Panc1 (cell line): ENCODE measurements at regions not wholly inside any gene's neighbourhood (a gene's known extent, or its start where the extent isn't known, plus 50 kb on each side); places are given as distances from the start of the nearest gene placed in this dataset.

Experiments
- CTCF ChIP-seq: fragments of 450-650 bp; IDR thresholded peaks from 2 replicates; pipeline ENCODE4 v1.5.1; 2017; ENCODE audit warnings: mild to moderate bottlenecking
- POLR2AphosphoS5 ChIP-seq: IDR thresholded peaks from 2 replicates; pipeline ENCODE4 v1.6.1; 2012; ENCODE audit warnings: mild to moderate bottlenecking, low read depth, low read length, moderate library complexity
- REST ChIP-seq, 2 experiments: IDR thresholded peaks; 2 replicates each; pipeline ENCODE4 v1.6.1; 2011 to 2012; ENCODE audit warnings: low read depth in 2 of 2, control low read depth in 1 of 2, low read length in 1 of 2, mild to moderate bottlenecking in 1 of 2, moderate library complexity in 1 of 2; ENCODE audit not compliant: insufficient read depth in 1 of 2

GRCh38 chr4:3663791-3664190 lies 102.4 kb upstream of the ADRA2C start:
- TF ChIP-seq CTCF, result no peak
- no peak for TF ChIP-seq POLR2AphosphoS5
- no peak for TF ChIP-seq REST (IDR thresholded peaks at IDR 0.05; ENCODE audit: insufficient read depth in 1 of 2, low read depth in 2 of 2, low read length in 1 of 2)
